ENCODE measurements at regions not wholly inside any gene's neighbourhood (a gene's known extent, or its start where the extent isn't known, plus 50 kb on each side); places are given as distances from the start of the nearest gene placed in this dataset.
"Not testable (repeated sequence)": the region's sequence is repeated elsewhere in the genome, so short reads cannot be mapped to it uniquely, and the experiment has no call there.

GRCh38 chr10:130708465-130709070 lies 572.4 kb downstream of the GLRX3 start:
- no peak for DNase-seq

- no peak for DNase-seq
These were observed 573.2 kb downstream of the GLRX3 start for GRCh38 chr10:130709415-130709814.

GRCh38 chr10:130711072-130711471 lies 574.9 kb downstream of the GLRX3 start:
- DNase-seq, result no peak

GRCh38 chr10:130713135-130713534 lies 576.9 kb downstream of the GLRX3 start:
- no peak for DNase-seq

- DNase-seq, result no peak
These were observed 577.5 kb downstream of the GLRX3 start for GRCh38 chr10:130713731-130714130.

- DNase-seq, result no peak
These were observed 578.7 kb downstream of the GLRX3 start for GRCh38 chr10:130714742-130715467.

- DNase-seq, result no peak
These were observed 579.8 kb downstream of the GLRX3 start for GRCh38 chr10:130715686-130716670.

GRCh38 chr10:130717083-130717482 lies 580.9 kb downstream of the GLRX3 start:
- no peak for DNase-seq

GRCh38 chr10:130718744-130719447 lies 582.7 kb downstream of the GLRX3 start:
- not testable (repeated sequence) for DNase-seq

- DNase-seq, result no peak
These were observed 583.2 kb downstream of the GLRX3 start for GRCh38 chr10:130719448-130719752.

- no peak for DNase-seq
These were observed 584.0 kb downstream of the GLRX3 start for GRCh38 chr10:130720235-130720634.

- no peak for DNase-seq
These were observed 585.8 kb downstream of the GLRX3 start for GRCh38 chr10:130721971-130722370.

GRCh38 chr10:130723704-130724103 lies 587.5 kb downstream of the GLRX3 start:
- DNase-seq, result no peak

- no peak for DNase-seq
These were observed 586.0 kb downstream of the TCERG1L start for GRCh38 chr10:130725474-130725970.

- DNase-seq, result no peak
These were observed 584.4 kb downstream of the TCERG1L start for GRCh38 chr10:130726996-130727725.

GRCh38 chr10:130727766-130728490 lies 583.6 kb downstream of the TCERG1L start:
- DNase-seq, result no peak

- DNase-seq, result no peak
These were observed 582.8 kb downstream of the TCERG1L start for GRCh38 chr10:130728531-130729215.

GRCh38 chr10:130729876-130730275 lies 581.6 kb downstream of the TCERG1L start:
- DNase-seq, result no peak

- DNase-seq, result no peak
These were observed 574.3 kb downstream of the TCERG1L start for GRCh38 chr10:130737186-130737585.

GRCh38 chr10:130737621-130738020 lies 573.9 kb downstream of the TCERG1L start:
- DNase-seq, result no peak

Data from CD4-positive, alpha-beta T cell treated with Interleukin-4 for 4 hours (primary cell).